ENCODE measurements at regions not wholly inside any gene's neighbourhood (a gene's known extent, or its start where the extent isn't known, plus 50 kb on each side); places are given as distances from the start of the nearest gene placed in this dataset.

DNA sequence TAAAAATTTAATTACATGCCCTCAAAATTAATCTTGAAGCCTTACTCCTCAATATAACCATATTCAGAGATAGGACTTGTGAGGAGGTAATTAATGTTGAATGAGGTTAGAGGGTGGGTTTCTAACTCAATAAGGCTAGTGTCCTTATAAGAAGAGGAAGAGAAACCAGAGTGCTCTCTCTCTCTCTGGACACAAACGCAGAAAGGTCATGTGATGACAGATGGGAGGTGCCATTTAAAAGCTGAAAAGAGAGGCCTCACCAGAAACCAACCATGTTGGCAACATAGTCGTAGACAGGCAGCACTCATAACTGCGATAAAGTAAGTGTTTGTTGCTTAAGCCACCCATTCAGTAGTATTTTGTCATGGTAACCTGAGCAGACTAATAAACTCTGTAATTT, 378.5 kb upstream of the LMO3 start:
- no TSS peak for BruUV-seq (replicated peaks)
- no peak overlapping the region for H3K4me2 ChIP-seq (ENCODE audit: insufficient read depth, low read length)
- no peak overlapping the region for H3K4me3 ChIP-seq
- ATAC-seq (no peak), FAIRE-seq (no peak), DNase-seq (ENCODE audit: extremely low read depth in 1 of 4, low spot score in 3 of 4) (no peak)
- no peak for TF ChIP-seq EHMT2 (IDR thresholded peaks at IDR 0.05)
- TF ChIP-seq ZNF134 (CRISPR knock-in tag; conservative IDR thresholded peaks at IDR 0.05), result no peak
- no peak for TF ChIP-seq KAT7 (CRISPR knock-in tag; IDR thresholded peaks at IDR 0.05; ENCODE audit: borderline replicate concordance)
- TF ChIP-seq CTBP1 (IDR thresholded peaks at IDR 0.05; ENCODE audit: borderline replicate concordance), result no peak
- no peak for TF ChIP-seq ZNF217 (CRISPR knock-in tag; IDR thresholded peaks at IDR 0.05)
- TF ChIP-seq ZNF384 (IDR thresholded peaks at IDR 0.05; ENCODE audit: low read depth, low read length), result no peak
- TF ChIP-seq ZNF347 (CRISPR knock-in tag; IDR thresholded peaks at IDR 0.05; ENCODE audit: low read depth), result no peak
- no peak for TF ChIP-seq MYC (IDR thresholded peaks at IDR 0.05; ENCODE audit: low read depth, low read length)
- no peak for TF ChIP-seq MYC (CRISPR knock-in tag; IDR thresholded peaks at IDR 0.05; ENCODE audit: borderline replicate concordance, low read depth)
- H3K4me1 ChIP-seq (replicated peaks in 1 of 2; ENCODE audit: control insufficient read depth in 2 of 2, insufficient read depth in 2 of 2, low read length in 2 of 2), result no peaks in the 10 kb centered on the region
- no peaks in the 10 kb centered on the region for H3K27me3 ChIP-seq (ENCODE audit: control insufficient read depth in 2 of 2, insufficient read depth in 2 of 2, low read length in 2 of 2)
- H2AFZ ChIP-seq (ENCODE audit: low read depth, low read length), result no peak overlapping the region
- POLR2A ChIA-PET, result no interaction called here
- CTCF ChIA-PET (ENCODE audit: low intra/inter-chr PET ratio), result no interaction called here
- H3K79me2 ChIP-seq (ENCODE audit: control insufficient read depth, insufficient read depth, low read length), result no peaks in the 10 kb centered on the region
- H3K36me3 ChIP-seq (ENCODE audit: control insufficient read depth, insufficient read depth, low read length), result no peaks in the 10 kb centered on the region
- H3K9me1 ChIP-seq (ENCODE audit: control insufficient read depth, insufficient read depth, low read length), result no peaks in the 10 kb centered on the region
- 0% methylated on average over 3 of the region's 3 CpGs for WGBS (ENCODE audit: insufficient coverage, low coverage, missing lambda C conversion rate)
- no peaks in the 10 kb centered on the region for H3K9me3 ChIP-seq (replicated peaks; ENCODE audit: control insufficient read depth, insufficient read depth, low read depth, low read length)
- intact Hi-C loops (cut with micrococcal nuclease), result no loop called here
- no peak overlapping the region for H3K27ac ChIP-seq (ENCODE audit: extremely low read depth, low read depth, low read length)
- no peaks in the 10 kb centered on the region for H4K20me1 ChIP-seq (replicated peaks; ENCODE audit: control insufficient read depth, insufficient read depth, low read length)
- no peak overlapping the region for H3K9ac ChIP-seq (ENCODE audit: insufficient read depth in 1 of 2, low read depth in 2 of 2, low read length in 2 of 2)
- in situ Hi-C loops (cut with MboI), result no loop called here

Data from K562 (cell line).